SK-N-SH treated with all-trans-retinoic acid at 6 μM for 48 hours (cell line): ENCODE measurements at regions not wholly inside any gene's neighbourhood (a gene's known extent, or its start where the extent isn't known, plus 50 kb on each side); places are given as distances from the start of the nearest gene placed in this dataset.

Experiments
- ATAC-seq: fragments of 200-7000 bp; cut with Tn5 transposase; 3 replicates; pipeline ENCODE4 v1.9.1; 2020; ENCODE audit warnings: mild to moderate bottlenecking, moderate library complexity
- ARNTL ChIP-seq: fragments of 450-650 bp; formaldehyde crosslinking; IDR thresholded peaks from 2 replicates; pipeline ENCODE4 v1.5.0; 2020; ENCODE audit warnings: low read depth, mild to moderate bottlenecking, moderate library complexity, borderline replicate concordance
- BACH2 ChIP-seq: fragments of 250-450 bp; sonication (Bioruptor Pico); IDR thresholded peaks from 2 replicates; pipeline ENCODE4 v1.9.0; 2021; ENCODE audit warnings: mild to moderate bottlenecking, borderline replicate concordance
- CREB5 ChIP-seq: fragments of 250-450 bp; sonication (Bioruptor Pico); IDR thresholded peaks from 2 replicates; pipeline ENCODE4 v1.5.1; 2020; ENCODE audit warnings: low read depth, mild to moderate bottlenecking, moderate library complexity
- CSDC2 ChIP-seq: fragments of 250-450 bp; sonication (Bioruptor Pico); IDR thresholded peaks from 2 replicates; pipeline ENCODE4 v1.5.0; 2020; ENCODE audit warnings: mild to moderate bottlenecking, moderate library complexity
- CSRNP3 ChIP-seq: fragments of 250-450 bp; sonication (Bioruptor Pico); IDR thresholded peaks from 2 replicates; pipeline ENCODE4 v1.5.1; 2021; ENCODE audit warnings: mild to moderate bottlenecking, moderate library complexity
- ESRRG ChIP-seq: fragments of 250-450 bp; sonication (Bioruptor Pico); IDR thresholded peaks from 2 replicates; pipeline ENCODE4 v1.6.1; 2021; ENCODE audit warnings: mild to moderate bottlenecking
- GLIS3 ChIP-seq: fragments of 250-450 bp; sonication (Bioruptor Pico); IDR thresholded peaks from 2 replicates; pipeline ENCODE4 v1.5.0; 2020; ENCODE audit warnings: mild to moderate bottlenecking, moderate library complexity
- ISL1 ChIP-seq: fragments of 250-450 bp; sonication (Bioruptor Pico); IDR thresholded peaks from 2 replicates; pipeline ENCODE4 v2.1.2; 2022; ENCODE audit warnings: mild to moderate bottlenecking, moderate library complexity
- OSR1 ChIP-seq: fragments of 250-450 bp; sonication (Bioruptor Pico); IDR thresholded peaks from 2 replicates; pipeline ENCODE4 v1.8.0; 2022; ENCODE audit warnings: moderate library complexity, mild to moderate bottlenecking, inconsistent platforms
- PATZ1 ChIP-seq: fragments of 250-450 bp; sonication (Bioruptor Pico); IDR thresholded peaks from 2 replicates; pipeline ENCODE4 v1.8.0; 2020; ENCODE audit warnings: mild to moderate bottlenecking, moderate library complexity, borderline replicate concordance
- POU6F1 ChIP-seq: fragments of 250-450 bp; sonication (Bioruptor Pico); IDR thresholded peaks from 2 replicates; pipeline ENCODE4 v1.8.0; 2021; ENCODE audit warnings: low read depth, mild to moderate bottlenecking, moderate library complexity, borderline replicate concordance
- PPARA ChIP-seq: fragments of 250-450 bp; sonication (Bioruptor Pico); IDR thresholded peaks from 2 replicates; pipeline ENCODE4 v1.5.0; 2020; ENCODE audit warnings: mild to moderate bottlenecking, borderline replicate concordance
- SNAI2 ChIP-seq: fragments of 250-450 bp; sonication (Bioruptor Pico); IDR thresholded peaks from 2 replicates; pipeline ENCODE4 v1.5.0; 2020; ENCODE audit warnings: mild to moderate bottlenecking, moderate library complexity
- TCF4 ChIP-seq: fragments of 250-450 bp; sonication (Bioruptor Pico); IDR thresholded peaks from 2 replicates; pipeline ENCODE4 v1.8.0; 2021; ENCODE audit warnings: mild to moderate bottlenecking, moderate library complexity, borderline replicate concordance
- TOX ChIP-seq: fragments of 250-450 bp; sonication (Bioruptor Pico); IDR thresholded peaks from 2 replicates; pipeline ENCODE4 v1.8.0; 2021; ENCODE audit warnings: mild to moderate bottlenecking, moderate library complexity, borderline replicate concordance
- TSHZ2 ChIP-seq: fragments of 250-450 bp; sonication (Bioruptor Pico); IDR thresholded peaks from 2 replicates; pipeline ENCODE4 v1.5.0; 2020; ENCODE audit warnings: mild to moderate bottlenecking, moderate library complexity
- ZC3H10 ChIP-seq: fragments of 250-450 bp; sonication (Bioruptor Pico); IDR thresholded peaks from 2 replicates; pipeline ENCODE4 v1.5.1; 2021; ENCODE audit warnings: mild to moderate bottlenecking, moderate library complexity
- ZFP3 ChIP-seq: fragments of 250-450 bp; sonication (Bioruptor Pico); IDR thresholded peaks from 2 replicates; pipeline ENCODE4 v1.5.0; 2020; ENCODE audit warnings: mild to moderate bottlenecking, moderate library complexity
- ZFP30 ChIP-seq: fragments of 450-650 bp; formaldehyde crosslinking; IDR thresholded peaks from 2 replicates; pipeline ENCODE4 v1.5.0; 2022; ENCODE audit warnings: mild to moderate bottlenecking, moderate library complexity
- ZNF565 ChIP-seq: fragments of 450-650 bp; formaldehyde crosslinking; conservative IDR thresholded peaks from 2 replicates; pipeline ENCODE4 v1.5.0; 2020; ENCODE audit warnings: low read depth, mild to moderate bottlenecking, moderate library complexity
- ZNF70 ChIP-seq: fragments of 450-650 bp; formaldehyde crosslinking; IDR thresholded peaks from 2 replicates; pipeline ENCODE4 v1.5.0; 2020; ENCODE audit warnings: mild to moderate bottlenecking, moderate library complexity
- ZNF8 ChIP-seq: fragments of 450-650 bp; formaldehyde crosslinking; IDR thresholded peaks from 2 replicates; pipeline ENCODE4 v1.5.0; 2020; ENCODE audit warnings: mild to moderate bottlenecking, moderate library complexity

GRCh38 chr13:79141082-79141481 lies 265.0 kb downstream of the RBM26 start:
- ATAC-seq = no peak
- TF ChIP-seq ZNF70 (CRISPR knock-in tag) (peak; percentile 65; the same call in 1 of the 2 replicates), GLIS3 (no peak), TSHZ2 (CRISPR knock-in tag) (peak; percentile 66; the same call in 1 of the 2 replicates), TCF4 (peak; percentile 72; the same call in 1 of the 2 replicates)

- no peak for ATAC-seq
- TF ChIP-seq ZFP3 = no peak
- TF ChIP-seq OSR1 (CRISPR knock-in tag) = no peak
- TF ChIP-seq ZNF70 (CRISPR knock-in tag) = no peak
- no peak for TF ChIP-seq ARNTL (CRISPR knock-in tag)
- no peak for TF ChIP-seq ZFP30 (CRISPR knock-in tag)
- no peak for TF ChIP-seq ZNF8
- TF ChIP-seq ESRRG (CRISPR knock-in tag) = no peak
- no peak for TF ChIP-seq CREB5 (CRISPR knock-in tag)
- no peak for TF ChIP-seq SNAI2 (CRISPR knock-in tag)
- no peak for TF ChIP-seq POU6F1 (CRISPR knock-in tag)
- TF ChIP-seq TCF4 = no peak
- TF ChIP-seq, all 23 proteins: peak for 0
Observed at GRCh38 chr13:79128158-79128557, 277.9 kb downstream of the RBM26 start.

- TF ChIP-seq TCF4 (no peak), GLIS3 (no peak), CREB5 (CRISPR knock-in tag) (no peak), ESRRG (CRISPR knock-in tag) (no peak), ZFP3 (no peak), TOX (CRISPR knock-in tag) (no peak), CSDC2 (CRISPR knock-in tag) (no peak), ZFP30 (CRISPR knock-in tag) (no peak), ZNF70 (CRISPR knock-in tag) (no peak), ISL1 (CRISPR knock-in tag) (no peak), ZC3H10 (no peak), ARNTL (CRISPR knock-in tag) (no peak), BACH2 (CRISPR knock-in tag) (no peak), TSHZ2 (CRISPR knock-in tag) (no peak), PPARA (CRISPR knock-in tag) (no peak), PATZ1 (no peak), ZNF565 (CRISPR knock-in tag) (no peak), SNAI2 (CRISPR knock-in tag) (no peak), CSRNP3 (CRISPR knock-in tag) (no peak)
Observed at GRCh38 chr13:79126706-79127105, 279.3 kb downstream of the RBM26 start.

More at GRCh38 chr13:79126706-79127105, 279.3 kb downstream of the RBM26 start:
- no peak for ATAC-seq
